NK-92 treated with Interleukin-12 subunit alpha and Interleukin-12 subunit beta, amount 100 ng/mL, for 24 hours (cell line): ENCODE measurements at regions not wholly inside any gene's neighbourhood (a gene's known extent, or its start where the extent isn't known, plus 50 kb on each side); places are given as distances from the start of the nearest gene placed in this dataset.

Experiments used
- DNase-seq: peaks from one replicate; lab custom pipeline; 2025; lab: John Stamatoyannopoulos, UW

DNA sequence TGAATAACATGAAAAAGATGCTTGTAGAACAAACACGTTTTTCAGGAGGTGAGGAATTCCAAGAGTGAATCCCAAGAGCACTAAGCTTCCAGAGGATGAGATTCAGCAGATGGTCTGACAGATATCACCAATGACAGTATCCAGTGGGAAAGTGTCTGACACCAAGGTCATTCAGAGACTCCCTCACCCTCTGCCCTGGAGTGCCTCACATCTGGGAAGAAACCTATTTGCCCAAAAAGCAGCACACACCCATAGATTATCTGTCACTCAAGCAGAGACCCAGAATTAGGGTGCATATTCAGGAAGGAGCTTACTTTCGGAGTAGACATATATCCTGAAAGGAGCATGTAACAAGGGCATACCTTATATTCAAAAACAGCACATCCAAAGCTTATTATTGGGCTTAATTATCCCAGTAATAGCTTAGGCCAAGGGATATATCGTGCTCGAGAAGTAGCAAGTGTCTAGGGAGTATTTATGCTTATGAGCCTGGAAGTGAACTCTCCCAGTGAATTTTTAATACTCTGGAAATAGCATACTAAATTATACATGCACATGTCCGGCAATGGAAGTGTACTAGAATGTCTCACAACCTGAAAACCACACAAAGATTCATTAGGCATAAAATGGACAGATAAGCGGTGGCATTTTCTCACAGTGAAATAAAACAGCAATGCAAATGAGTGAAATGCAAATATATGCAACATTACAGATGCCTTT, 998.1 kb upstream of the TMEM132C start:
- DNase-seq = no peak

DNA sequence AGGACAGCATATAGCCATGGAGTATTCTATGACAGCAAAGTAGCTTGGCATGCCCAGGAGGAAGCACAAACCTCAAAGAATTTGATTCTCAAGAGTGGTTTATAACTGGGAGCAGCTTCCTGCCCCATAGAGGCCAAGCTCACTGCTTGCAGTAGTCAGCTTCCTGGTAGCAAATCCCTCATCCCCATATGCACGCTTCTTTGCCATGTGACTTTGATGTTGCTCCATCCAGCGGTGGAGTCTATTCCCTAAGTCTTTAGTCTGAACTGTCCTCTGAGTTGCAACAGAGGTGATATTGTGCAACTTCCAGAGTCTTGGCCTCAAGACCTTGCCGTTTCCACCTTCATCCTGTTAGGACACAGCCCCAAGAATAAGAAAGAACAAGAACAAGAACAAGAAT, 996.8 kb upstream of the TMEM132C start:
- DNase-seq = no peak

GRCh38 chr12:127271776-127272175, 995.2 kb upstream of the TMEM132C start:
- DNase-seq = no peak

DNA sequence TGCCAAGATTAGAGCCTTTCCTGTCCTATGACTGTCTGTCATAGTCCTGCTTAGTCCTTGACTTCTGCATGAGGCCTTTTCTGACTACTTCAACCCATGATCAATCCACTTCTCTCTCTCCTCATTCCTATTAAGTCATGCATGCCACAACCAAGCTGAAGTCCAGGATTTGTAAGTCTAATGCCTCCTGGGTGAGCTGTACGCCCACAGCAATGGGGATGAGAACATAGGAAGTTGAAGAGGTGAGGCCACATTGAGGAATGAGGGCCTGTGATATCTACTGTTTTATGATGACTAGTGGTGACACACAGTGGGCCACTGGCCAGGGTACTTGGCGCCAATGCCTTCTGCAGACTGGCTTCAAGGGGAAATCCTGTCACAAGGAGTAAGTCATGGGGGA, 994.1 kb upstream of the TMEM132C start:
- DNase-seq = no peak

DNA sequence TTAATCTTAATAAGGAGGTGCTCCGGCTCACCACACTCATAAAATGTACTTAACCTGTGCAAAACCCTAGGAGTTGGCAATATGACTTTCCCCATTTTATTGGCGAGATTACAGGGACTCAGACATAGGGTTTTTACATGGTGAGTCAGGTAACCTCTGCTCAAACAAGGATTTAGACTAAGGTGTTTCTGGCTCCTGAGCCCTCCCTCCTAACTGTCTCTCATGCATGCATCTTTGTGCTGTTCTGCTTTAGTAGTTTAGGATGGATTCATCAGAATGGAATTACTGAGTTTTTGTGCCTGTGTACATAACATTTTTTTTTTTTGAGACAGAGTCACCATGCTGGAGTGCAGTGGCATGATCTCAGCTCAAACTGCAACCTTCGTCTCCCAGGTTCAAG, 993.3 kb upstream of the TMEM132C start:
- DNase-seq = no peak

- DNase-seq = no peak
Measured at GRCh38 chr12:127275416-127275815, 991.6 kb upstream of the TMEM132C start.

DNA sequence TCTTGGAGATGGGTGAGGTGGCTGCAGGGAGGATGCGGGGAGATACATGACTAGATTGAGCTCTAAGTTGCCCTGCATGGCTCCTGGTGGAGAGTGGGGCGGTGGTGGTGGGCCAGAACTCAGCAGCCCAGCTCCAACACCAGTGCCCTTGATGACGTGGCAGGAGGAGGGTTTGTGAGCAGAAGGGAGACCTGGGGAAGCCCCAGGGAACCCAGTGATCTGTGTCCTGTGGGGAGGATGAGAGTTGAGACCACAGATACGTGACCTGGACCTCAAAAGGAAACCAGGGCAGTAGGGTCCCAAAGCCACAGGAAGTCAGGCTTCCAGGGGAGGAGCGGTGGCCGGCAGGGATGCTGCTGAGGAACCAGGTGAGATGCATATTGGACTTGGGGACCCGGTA, 989.1 kb upstream of the TMEM132C start:
- no peak for DNase-seq

GRCh38 chr12:127278351-127278750, 988.6 kb upstream of the TMEM132C start:
- DNase-seq = no peak

- DNase-seq = no peak
Measured at GRCh38 chr12:127280393-127281275, 986.3 kb upstream of the TMEM132C start.

- no peak for DNase-seq
Measured at GRCh38 chr12:127282786-127283565, 984.0 kb upstream of the TMEM132C start.

DNA sequence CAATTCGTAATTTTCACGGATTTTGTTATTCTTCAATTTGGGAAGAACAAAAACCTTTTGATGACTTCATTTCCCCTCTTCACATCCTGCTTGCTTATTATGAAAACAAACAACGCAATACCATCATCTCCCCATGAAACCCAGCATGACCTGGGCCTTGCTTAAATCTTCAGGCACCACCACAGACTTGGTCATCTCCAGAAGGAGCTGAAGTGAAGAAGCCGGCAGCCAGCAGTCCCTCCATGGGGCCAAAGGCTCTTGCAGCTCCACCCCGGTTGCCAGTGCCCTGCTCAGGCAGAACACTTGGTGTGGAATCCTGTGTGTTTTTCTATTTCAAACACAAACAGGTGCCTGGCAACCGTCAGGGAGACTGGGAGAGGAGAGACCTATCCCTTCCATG, 982.9 kb upstream of the TMEM132C start:
- DNase-seq = no peak

DNA sequence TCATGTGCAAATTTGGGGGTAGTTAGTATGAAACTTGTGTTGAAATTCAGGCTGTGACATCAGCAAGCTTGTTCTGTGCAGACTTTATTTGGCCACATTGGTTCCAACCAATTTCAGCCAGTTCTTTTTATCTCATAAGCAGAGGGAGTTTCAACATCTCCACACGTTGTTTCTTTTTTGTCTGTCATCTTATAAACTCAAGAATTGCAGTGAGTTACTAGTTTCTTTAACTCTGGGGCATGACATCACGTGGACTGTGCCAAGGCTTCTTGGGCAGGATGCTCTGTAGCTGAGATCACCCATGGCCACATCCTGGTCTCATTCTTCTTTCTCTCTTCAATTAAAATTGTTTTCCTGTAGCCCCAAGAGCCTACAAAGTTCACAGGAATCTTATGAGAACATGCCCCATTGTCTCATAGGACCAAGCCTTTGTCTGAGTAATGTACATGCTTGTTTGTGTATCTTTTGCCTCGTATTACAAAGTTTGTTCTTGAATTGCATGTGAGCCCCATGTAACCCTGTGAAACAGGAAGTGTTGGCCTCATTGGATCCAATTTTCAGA, 982.0 kb upstream of the TMEM132C start:
- no peak for DNase-seq

DNA sequence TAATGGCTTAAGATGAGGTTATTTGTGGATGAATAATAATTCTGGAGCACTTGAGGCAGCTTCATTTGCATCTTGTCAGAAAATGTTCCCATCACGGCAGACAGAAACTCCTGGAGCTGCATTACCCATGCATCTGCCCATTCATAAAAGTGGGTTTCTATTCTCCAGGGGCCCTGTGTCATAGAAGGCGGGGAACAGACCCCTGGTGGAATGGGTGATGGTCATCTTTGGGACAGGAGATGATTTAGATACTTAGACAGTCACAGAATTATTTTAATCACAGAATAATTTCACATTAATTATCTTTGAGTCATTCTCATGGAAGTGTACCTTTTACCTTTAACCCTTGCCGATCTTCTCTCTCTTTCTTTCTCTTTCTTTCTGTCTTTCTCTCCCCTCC, 980.7 kb upstream of the TMEM132C start:
- no peak for DNase-seq

DNA sequence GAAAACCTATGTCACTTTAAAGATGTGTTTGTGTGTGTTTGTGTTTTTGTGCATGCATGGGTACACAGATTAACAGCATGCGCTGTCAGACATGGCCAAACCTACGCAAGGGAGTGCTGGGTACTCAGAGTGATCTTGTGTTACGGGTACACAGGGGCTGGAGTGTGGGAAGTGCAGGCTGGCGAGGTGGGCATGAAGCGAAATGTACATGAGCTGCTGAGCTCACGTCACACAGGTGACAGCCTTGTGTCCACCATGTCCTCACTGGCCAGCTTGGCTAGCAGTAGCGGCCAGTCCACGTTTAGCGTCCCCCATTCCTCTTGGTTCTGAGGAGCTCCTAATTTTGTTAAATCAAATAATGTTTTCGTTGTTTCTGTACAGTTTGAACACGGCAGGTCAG, 979.7 kb upstream of the TMEM132C start:
- no peak for DNase-seq

- DNase-seq = no peak
Measured at GRCh38 chr12:127290251-127290650, 976.7 kb upstream of the TMEM132C start.

DNA sequence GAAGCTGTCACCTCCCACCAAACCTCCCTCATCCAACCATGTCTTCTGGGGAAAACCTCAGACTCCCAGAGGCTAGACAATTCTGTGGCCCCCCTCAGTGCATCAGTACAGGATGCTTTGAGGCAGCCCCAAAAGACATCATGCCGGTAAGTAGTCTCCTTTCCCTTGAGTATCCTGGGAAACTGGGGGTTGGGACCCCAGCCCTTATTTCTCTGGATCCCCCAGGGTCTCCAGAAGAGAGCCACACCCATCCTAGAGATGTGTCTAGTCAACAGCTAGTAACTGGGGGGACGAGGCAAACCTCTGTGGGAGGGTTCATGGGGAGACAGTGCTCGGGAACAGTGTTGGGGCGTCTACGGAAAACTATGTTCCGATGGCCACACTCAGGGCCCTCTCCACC, 974.2 kb upstream of the TMEM132C start:
- no peak for DNase-seq

GRCh38 chr12:127293507-127294310, 973.3 kb upstream of the TMEM132C start:
- DNase-seq = no peak

DNA sequence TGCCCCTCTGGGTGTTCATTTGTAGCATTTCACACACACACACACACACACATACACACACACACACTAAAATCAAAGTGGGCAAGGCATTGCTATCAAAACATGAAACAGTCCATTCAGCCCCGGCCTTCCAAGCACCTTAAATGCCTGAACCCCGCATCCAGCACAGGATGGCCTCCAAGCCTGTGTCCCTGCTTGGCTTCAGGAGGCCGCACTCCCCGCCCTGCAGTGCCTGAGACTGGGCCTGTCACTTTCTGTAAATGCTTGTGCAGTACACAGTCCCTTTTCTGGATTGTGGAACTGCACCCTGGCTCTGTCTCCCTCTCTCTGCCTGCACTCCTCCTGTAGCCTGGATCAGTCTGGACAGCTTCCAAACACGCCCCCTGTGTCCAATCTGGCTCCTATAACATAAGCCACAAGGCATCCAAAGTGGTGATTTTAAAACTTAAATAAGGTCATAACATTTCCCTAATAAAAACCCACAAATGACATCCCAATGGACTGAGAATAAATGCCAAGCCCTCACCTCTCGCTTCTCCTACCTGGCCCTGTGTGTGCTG, 972.2 kb upstream of the TMEM132C start:
- no peak for DNase-seq

DNA sequence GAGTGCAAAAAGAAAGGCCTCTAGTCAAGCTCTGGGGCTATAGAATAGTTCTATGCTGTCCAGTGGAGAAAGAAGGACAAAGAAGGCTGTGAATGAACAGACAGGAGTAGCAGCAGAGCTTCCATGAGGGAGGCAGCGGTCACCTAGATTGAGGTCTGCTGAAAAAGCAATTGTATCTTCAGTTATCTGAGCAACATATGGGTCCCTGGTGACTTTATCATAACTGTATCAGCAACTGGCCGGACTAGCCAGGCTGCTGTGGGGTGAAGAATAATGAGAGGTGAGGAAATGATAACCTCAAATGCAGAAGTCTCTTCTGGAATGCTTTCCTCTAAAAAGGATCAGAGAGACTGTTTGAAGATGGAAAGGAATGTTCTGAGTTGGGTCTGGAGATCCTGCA, 971.3 kb upstream of the TMEM132C start:
- DNase-seq = no peak

GRCh38 chr12:127296591-127296990, 970.4 kb upstream of the TMEM132C start:
- no peak for DNase-seq

DNA sequence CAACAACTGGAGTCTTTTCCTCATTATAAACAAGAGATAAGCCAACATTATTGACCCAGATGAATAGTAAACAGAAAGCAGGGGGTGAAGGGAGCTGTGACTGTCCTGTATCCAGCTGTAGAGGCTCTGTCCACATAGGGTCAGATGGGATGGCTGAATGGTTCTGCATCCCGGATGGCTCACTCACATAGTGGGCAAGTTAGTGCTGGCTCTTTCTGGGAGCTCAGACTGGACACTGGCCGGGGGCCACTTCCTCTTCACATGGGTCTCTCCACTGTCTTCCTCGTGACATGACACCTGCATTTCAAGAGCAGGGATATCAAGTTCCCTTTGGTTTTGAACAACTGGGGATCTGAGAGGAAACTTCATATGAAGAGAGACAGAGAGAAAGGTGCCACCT, 969.6 kb upstream of the TMEM132C start:
- no peak for DNase-seq
